BE2C (cell line): ENCODE measurements at regions not wholly inside any gene's neighbourhood (a gene's known extent, or its start where the extent isn't known, plus 50 kb on each side); places are given as distances from the start of the nearest gene placed in this dataset.

Experiments
- DNase-seq: peaks from one replicate; pipeline ENCODE4 v3.0.0-alpha.2; 2020
- H3K27me3 ChIP-seq: fragments of 250-450 bp; sonication (Bioruptor Pico); 2 replicates; pipeline ENCODE4 v1.5.1; 2020; ENCODE audit warnings: mild to moderate bottlenecking
- H3K36me3 ChIP-seq: fragments of 250-450 bp; sonication (Bioruptor Pico); 2 replicates; pipeline ENCODE4 v1.5.1; 2020; ENCODE audit warnings: mild to moderate bottlenecking
- H3K4me1 ChIP-seq: fragments of 250-450 bp; sonication (Bioruptor Pico); 2 replicates; pipeline ENCODE4 v1.5.1; 2020
- H3K4me3 ChIP-seq: 2 replicates; pipeline ENCODE4 v1.5.1; 2011; ENCODE audit warnings: low read depth, low read length
- H3K9me3 ChIP-seq: fragments of 250-450 bp; sonication (Bioruptor Pico); 2 replicates; pipeline ENCODE4 v1.5.1; 2020
- TF ChIP-seq, protein P1 (sequence below): IDR thresholded peaks from 2 replicates; pipeline ENCODE4 v1.5.1; 2012; ENCODE audit warnings: mild to moderate bottlenecking, low read depth, low read length

DNA sequence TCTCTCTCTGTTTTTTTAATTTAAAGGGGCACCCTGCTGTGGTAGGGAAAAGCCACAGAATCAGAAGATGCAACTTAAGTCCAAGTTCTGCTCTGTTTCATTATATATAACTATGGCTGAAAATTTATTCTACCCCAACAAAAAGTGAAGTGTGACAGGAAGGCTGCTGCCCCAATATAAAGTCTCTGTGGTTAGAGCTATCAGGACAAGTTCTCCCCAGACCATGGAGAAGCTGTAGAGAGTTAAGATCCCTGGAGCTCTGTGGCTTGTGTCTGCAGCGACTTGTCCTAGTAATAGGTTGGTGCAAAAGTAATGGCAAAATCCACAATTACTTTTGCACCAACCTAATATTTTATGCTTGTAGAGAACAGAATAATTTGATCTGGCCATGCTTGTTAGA is 250.9 kb downstream of the PSAT1 start:
- Histone ChIP-seq H3K36me3 (no peaks in the 10 kb centered on the region), H3K27me3 (no peaks in the 10 kb centered on the region), H3K4me3 (no peak overlapping the region), H3K4me1 (no peaks in the 10 kb centered on the region; the same call in 1 of the 2 replicates), H3K9me3 (no peaks in the 10 kb centered on the region; the same call in 1 of the 2 replicates)
- TF ChIP-seq, protein P1, sequence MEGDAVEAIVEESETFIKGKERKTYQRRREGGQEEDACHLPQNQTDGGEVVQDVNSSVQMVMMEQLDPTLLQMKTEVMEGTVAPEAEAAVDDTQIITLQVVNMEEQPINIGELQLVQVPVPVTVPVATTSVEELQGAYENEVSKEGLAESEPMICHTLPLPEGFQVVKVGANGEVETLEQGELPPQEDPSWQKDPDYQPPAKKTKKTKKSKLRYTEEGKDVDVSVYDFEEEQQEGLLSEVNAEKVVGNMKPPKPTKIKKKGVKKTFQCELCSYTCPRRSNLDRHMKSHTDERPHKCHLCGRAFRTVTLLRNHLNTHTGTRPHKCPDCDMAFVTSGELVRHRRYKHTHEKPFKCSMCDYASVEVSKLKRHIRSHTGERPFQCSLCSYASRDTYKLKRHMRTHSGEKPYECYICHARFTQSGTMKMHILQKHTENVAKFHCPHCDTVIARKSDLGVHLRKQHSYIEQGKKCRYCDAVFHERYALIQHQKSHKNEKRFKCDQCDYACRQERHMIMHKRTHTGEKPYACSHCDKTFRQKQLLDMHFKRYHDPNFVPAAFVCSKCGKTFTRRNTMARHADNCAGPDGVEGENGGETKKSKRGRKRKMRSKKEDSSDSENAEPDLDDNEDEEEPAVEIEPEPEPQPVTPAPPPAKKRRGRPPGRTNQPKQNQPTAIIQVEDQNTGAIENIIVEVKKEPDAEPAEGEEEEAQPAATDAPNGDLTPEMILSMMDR: no peak
- no peak for DNase-seq

DNA sequence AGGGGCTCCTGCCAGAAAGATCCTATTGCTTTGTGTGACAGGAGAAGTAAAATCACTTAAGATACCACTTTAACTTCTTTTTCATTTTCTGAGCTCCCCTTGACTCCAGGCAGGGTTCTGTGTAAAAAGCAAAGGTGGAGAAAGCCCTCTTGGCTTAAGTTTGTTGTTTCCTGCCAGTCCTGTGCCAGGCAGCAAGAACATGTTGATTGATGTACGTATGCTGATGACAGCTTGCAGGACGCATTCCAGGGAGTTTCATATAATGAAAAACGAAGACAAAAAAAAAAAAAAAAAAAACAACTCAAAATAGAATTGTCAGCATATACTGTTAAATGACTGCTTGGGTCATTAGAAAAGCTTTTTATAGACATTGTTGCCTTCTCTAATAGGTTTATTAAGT is 251.7 kb downstream of the PSAT1 start:
- Histone ChIP-seq H3K4me1 (no peaks in the 10 kb centered on the region; the same call in 1 of the 2 replicates), H3K9me3 (no peaks in the 10 kb centered on the region; the same call in 1 of the 2 replicates), H3K4me3 (no peak overlapping the region), H3K36me3 (no peaks in the 10 kb centered on the region), H3K27me3 (no peaks in the 10 kb centered on the region)
- TF ChIP-seq, protein P1: no peak
- DNase-seq: no peak

DNA sequence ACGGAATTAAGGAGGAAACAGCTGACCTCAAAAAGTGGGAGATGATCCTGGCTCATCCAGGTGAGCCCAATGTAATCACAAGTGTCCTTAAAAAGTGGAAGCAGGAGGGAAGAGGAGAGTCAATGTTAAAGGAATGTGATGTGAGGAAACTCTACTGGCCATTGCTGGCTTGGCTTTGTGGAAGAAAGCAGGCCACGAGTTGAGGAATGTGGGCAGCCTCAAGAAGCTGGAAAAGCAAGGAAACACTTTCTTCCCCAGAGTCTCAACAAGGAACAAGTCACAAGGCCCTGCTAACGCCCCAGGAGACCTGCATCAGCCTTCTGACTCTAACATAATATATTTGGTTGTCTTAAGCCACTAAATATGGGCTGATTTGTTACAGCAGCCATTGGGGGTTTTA is 252.8 kb downstream of the PSAT1 start:
- no peaks in the 10 kb centered on the region for H3K27me3 ChIP-seq
- H3K9me3 ChIP-seq: no peaks in the 10 kb centered on the region; the same call in 1 of the 2 replicates
- no peaks in the 10 kb centered on the region; the same call in 1 of the 2 replicates for H3K4me1 ChIP-seq
- TF ChIP-seq, protein P1: no peak
- no peak for DNase-seq
- H3K36me3 ChIP-seq: no peaks in the 10 kb centered on the region
- no peak overlapping the region for H3K4me3 ChIP-seq

DNA sequence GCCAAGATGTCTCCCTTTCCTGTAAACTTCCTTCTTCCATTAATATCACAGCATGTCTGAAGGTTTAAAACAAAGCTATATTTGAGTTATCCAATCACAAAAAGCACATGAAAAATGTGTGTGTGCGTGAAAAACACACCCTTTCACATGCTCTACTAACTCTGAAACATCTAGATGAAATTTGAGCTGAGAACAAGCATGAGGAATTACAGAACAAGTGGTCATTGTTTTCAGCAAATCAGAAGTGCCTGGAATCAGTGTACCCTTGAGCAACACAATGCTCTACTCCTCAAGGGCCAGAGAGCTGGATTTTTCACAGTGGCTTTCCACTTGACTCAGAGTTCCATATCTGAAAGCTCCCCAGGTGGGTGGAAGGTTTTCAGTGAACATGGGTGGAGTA is 255.9 kb downstream of the PSAT1 start:
- no peaks in the 10 kb centered on the region for H3K9me3 ChIP-seq
- no peaks in the 10 kb centered on the region for H3K27me3 ChIP-seq
- no peaks in the 10 kb centered on the region; the same call in 1 of the 2 replicates for H3K4me1 ChIP-seq
- no peak overlapping the region for H3K4me3 ChIP-seq
- TF ChIP-seq, protein P1: no peak
- no peak for DNase-seq
- no peaks in the 10 kb centered on the region for H3K36me3 ChIP-seq

DNA sequence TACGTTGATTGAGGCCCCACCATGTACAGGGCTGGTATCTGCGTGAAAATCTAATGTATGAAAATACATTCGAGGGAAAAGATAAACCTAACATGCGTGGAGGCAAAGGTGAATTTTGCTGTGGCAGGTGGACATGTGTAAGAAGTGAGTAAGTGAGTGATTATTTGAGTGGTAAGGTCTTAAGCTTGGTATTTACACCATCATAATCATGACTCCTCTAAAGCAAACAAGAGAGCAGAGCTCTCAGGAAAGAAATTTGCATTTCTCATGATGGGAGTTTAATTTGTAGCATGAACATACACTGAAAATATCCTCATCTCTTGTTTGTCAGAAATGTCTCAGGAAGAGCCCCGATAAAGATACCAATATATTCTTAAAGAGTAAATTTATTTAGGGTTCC is 260.6 kb downstream of the PSAT1 start:
- H3K9me3 ChIP-seq: no peaks in the 10 kb centered on the region
- no peaks in the 10 kb centered on the region; the same call in 1 of the 2 replicates for H3K4me1 ChIP-seq
- DNase-seq: no peak
- TF ChIP-seq, protein P1: no peak
- H3K27me3 ChIP-seq: no peaks in the 10 kb centered on the region
- H3K4me3 ChIP-seq: no peak overlapping the region
- no peaks in the 10 kb centered on the region for H3K36me3 ChIP-seq

DNA sequence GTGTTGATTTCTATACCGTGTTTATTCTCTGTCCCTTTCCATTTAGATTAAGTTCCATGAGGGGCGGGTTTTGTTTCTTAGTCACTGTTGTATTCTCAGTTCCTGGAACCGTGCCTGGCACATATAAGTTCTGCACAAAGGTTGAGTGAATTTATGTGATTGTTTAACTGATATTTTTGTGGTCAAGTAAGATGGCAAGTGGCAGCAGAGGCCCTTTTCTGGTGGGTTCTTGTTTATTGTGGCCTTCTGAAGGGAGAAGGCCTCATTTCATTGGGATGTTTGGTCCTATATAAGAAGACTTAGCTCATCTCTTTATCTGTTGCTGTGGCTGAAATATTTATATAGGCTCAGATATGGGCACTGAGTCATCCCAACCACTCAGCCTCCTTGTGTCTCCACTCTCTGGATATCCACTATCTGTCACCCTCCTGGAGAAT is 262.5 kb downstream of the PSAT1 start:
- Histone ChIP-seq H3K9me3 (no peaks in the 10 kb centered on the region), H3K4me1 (no peaks in the 10 kb centered on the region; the same call in 1 of the 2 replicates), H3K4me3 (no peak overlapping the region), H3K36me3 (no peaks in the 10 kb centered on the region), H3K27me3 (no peaks in the 10 kb centered on the region)
- TF ChIP-seq, protein P1: no peak
- no peak for DNase-seq
